ENCODE measurements at regions not wholly inside any gene's neighbourhood (a gene's known extent, or its start where the extent isn't known, plus 50 kb on each side); places are given as distances from the start of the nearest gene placed in this dataset.

- Histone ChIP-seq H3K27me3 (ENCODE audit: insufficient read depth, low read length) (no peaks in the 10 kb centered on the region), H2AK5ac (ENCODE audit: low read length) (peak overlapping the region; percentile 50), H2BK5ac (ENCODE audit: low read depth, low read length, poor library complexity) (peak overlapping the region; percentile 65), H3K4me1 (ENCODE audit: control insufficient read depth in 1 of 2, insufficient read depth in 2 of 2, low read length in 2 of 2) (peaks cover 17 to 22% of the 10 kb centered on the region in 2 experiments), H3K4ac (ENCODE audit: low read depth, low read length) (peak overlapping the region; percentile 37), H4K8ac (ENCODE audit: low read depth, low read length) (peak overlapping the region; percentile 32), H3K9me3 (ENCODE audit: insufficient read depth, low read depth, low read length) (no peaks in the 10 kb centered on the region), H3K23ac (ENCODE audit: low read length) (no peak overlapping the region), H2BK120ac (ENCODE audit: insufficient read depth, low read length, poor library complexity) (peak overlapping the region; percentile 87), H3K36me3 (ENCODE audit: control insufficient read depth in 1 of 2, insufficient read depth in 2 of 2, low read length in 2 of 2) (no peaks in the 10 kb centered on the region), H3K27ac (ENCODE audit: low read depth, low read length) (peak overlapping the region; percentile 85), H3K18ac (ENCODE audit: low read length) (peak overlapping the region; percentile 47), H3K79me2 (ENCODE audit: control insufficient read depth, insufficient read depth, low read length, poor library complexity) (no peaks in the 10 kb centered on the region), H3K9ac (ENCODE audit: low read length) (no peak overlapping the region), H3K14ac (ENCODE audit: low read length) (peak overlapping the region; percentile 65), H3K4me2 (ENCODE audit: low read length) (peak overlapping the region; percentile 31), H2AFZ (ENCODE audit: insufficient read depth, low read length, poor library complexity) (no peak overlapping the region), H3K4me3 (ENCODE audit: low read depth, low read length) (no peak overlapping the region), H4K12ac (ENCODE audit: low read depth, low read length) (no peak overlapping the region), H3K79me1 (ENCODE audit: low read length) (peaks cover 16% of the 10 kb centered on the region), H2BK12ac (ENCODE audit: low read length) (peak overlapping the region; percentile 84), H4K91ac (ENCODE audit: low read depth, low read length) (peak overlapping the region; percentile 90)
- no CpG with 5 or more reads among the region's 2 CpGs for WGBS (ENCODE audit: extremely low coverage, insufficient coverage, insufficient read length)
- no peak for DNase-seq
Observed at GRCh38 chr2:217621391-217621801, 381.4 kb downstream of the TNS1 start.

DNA sequence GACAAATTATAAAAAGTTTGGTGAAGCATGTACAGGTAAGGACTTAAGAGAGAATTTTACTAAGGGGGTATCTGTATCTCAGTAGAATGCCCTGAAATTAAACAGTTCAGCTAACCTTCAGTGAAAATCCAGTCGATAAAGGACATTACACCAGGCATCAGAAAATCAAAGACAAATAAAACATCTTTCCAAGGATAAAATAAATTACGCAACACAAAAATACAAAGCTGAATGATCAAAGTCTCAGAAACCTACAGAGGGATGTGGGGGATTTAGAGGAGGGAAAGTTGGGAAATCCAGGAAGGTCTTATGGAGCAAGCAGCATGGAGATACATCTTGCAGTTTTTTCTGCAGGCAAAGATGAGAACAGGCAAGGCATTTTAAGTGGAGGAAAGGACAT lies 384.1 kb downstream of the TNS1 start:
- Histone ChIP-seq H3K27ac (ENCODE audit: low read depth, low read length) (no peak overlapping the region), H2BK120ac (ENCODE audit: insufficient read depth, low read length, poor library complexity) (no peak overlapping the region), H2AK5ac (ENCODE audit: low read length) (no peak overlapping the region), H3K79me2 (ENCODE audit: control insufficient read depth, insufficient read depth, low read length, poor library complexity) (no peaks in the 10 kb centered on the region), H4K91ac (ENCODE audit: low read depth, low read length) (no peak overlapping the region), H3K9me3 (ENCODE audit: insufficient read depth, low read depth, low read length) (no peaks in the 10 kb centered on the region), H3K4ac (ENCODE audit: low read depth, low read length) (no peak overlapping the region), H3K4me1 (ENCODE audit: control insufficient read depth in 1 of 2, insufficient read depth in 2 of 2, low read length in 2 of 2) (peaks cover 17 to 22% of the 10 kb centered on the region in 2 experiments), H4K12ac (ENCODE audit: low read depth, low read length) (no peak overlapping the region), H3K36me3 (ENCODE audit: control insufficient read depth in 1 of 2, insufficient read depth in 2 of 2, low read length in 2 of 2) (no peaks in the 10 kb centered on the region), H2AFZ (ENCODE audit: insufficient read depth, low read length, poor library complexity) (no peak overlapping the region), H2BK5ac (ENCODE audit: low read depth, low read length, poor library complexity) (no peak overlapping the region), H3K18ac (ENCODE audit: low read length) (no peak overlapping the region), H3K23ac (ENCODE audit: low read length) (no peak overlapping the region), H3K4me2 (ENCODE audit: low read length) (no peak overlapping the region), H3K9ac (ENCODE audit: low read length) (no peak overlapping the region), H4K8ac (ENCODE audit: low read depth, low read length) (no peak overlapping the region), H2BK12ac (ENCODE audit: low read length) (no peak overlapping the region), H3K27me3 (ENCODE audit: insufficient read depth, low read length) (no peaks in the 10 kb centered on the region), H3K14ac (ENCODE audit: low read length) (no peak overlapping the region), H3K79me1 (ENCODE audit: low read length) (peaks cover 14% of the 10 kb centered on the region), H3K4me3 (ENCODE audit: low read depth, low read length) (no peak overlapping the region)
- WGBS (ENCODE audit: extremely low coverage, insufficient coverage, insufficient read length): no CpG with 5 or more reads among the region's 2 CpGs
- no peak for DNase-seq

DNA sequence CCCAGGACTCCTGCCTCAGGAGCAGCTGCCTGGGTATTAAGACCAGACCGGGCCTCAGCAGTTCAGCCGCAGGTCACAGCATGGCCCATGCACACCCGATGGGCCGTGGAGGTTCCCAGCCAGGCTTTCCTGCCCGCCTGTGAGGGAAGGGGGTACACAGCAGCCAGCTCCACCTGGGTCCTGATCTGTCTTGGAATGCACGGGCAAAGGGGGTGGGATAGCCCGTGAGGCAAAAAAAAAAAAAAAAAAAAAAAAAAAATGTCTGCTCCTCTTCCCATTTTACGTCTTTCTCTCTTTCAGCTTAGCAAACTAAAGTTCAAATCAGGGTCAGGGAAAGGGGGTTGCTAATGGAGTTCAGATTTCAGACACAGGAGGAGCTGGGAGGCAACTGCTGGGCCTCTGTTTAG lies 385.2 kb downstream of the TNS1 start:
- Histone ChIP-seq H3K27ac (ENCODE audit: low read depth, low read length) (no peak overlapping the region), H3K4me1 (ENCODE audit: control insufficient read depth in 1 of 2, insufficient read depth in 2 of 2, low read length in 2 of 2) (peaks cover 12 to 15% of the 10 kb centered on the region in 2 experiments), H3K4me2 (ENCODE audit: low read length) (no peak overlapping the region), H3K4ac (ENCODE audit: low read depth, low read length) (no peak overlapping the region), H3K9me3 (ENCODE audit: insufficient read depth, low read depth, low read length) (peaks cover 1% of the 10 kb centered on the region), H2BK120ac (ENCODE audit: insufficient read depth, low read length, poor library complexity) (peak overlapping the region; percentile 30), H2BK12ac (ENCODE audit: low read length) (peak overlapping the region; percentile 69), H3K79me1 (ENCODE audit: low read length) (peaks cover 9% of the 10 kb centered on the region), H4K8ac (ENCODE audit: low read depth, low read length) (no peak overlapping the region), H4K12ac (ENCODE audit: low read depth, low read length) (no peak overlapping the region), H2AFZ (ENCODE audit: insufficient read depth, low read length, poor library complexity) (no peak overlapping the region), H2AK5ac (ENCODE audit: low read length) (no peak overlapping the region), H4K91ac (ENCODE audit: low read depth, low read length) (peak overlapping the region; percentile 32), H3K27me3 (ENCODE audit: insufficient read depth, low read length) (no peaks in the 10 kb centered on the region), H3K23ac (ENCODE audit: low read length) (no peak overlapping the region), H3K9ac (ENCODE audit: low read length) (no peak overlapping the region), H3K36me3 (ENCODE audit: control insufficient read depth in 1 of 2, insufficient read depth in 2 of 2, low read length in 2 of 2) (no peaks in the 10 kb centered on the region), H2BK5ac (ENCODE audit: low read depth, low read length, poor library complexity) (no peak overlapping the region), H3K79me2 (ENCODE audit: control insufficient read depth, insufficient read depth, low read length, poor library complexity) (no peaks in the 10 kb centered on the region), H3K4me3 (ENCODE audit: low read depth, low read length) (no peak overlapping the region), H3K14ac (ENCODE audit: low read length) (peak overlapping the region; percentile 45), H3K18ac (ENCODE audit: low read length) (no peak overlapping the region)
- no peak for DNase-seq
- no CpG with 5 or more reads among the region's 8 CpGs for WGBS (ENCODE audit: extremely low coverage, insufficient coverage, insufficient read length)

DNA sequence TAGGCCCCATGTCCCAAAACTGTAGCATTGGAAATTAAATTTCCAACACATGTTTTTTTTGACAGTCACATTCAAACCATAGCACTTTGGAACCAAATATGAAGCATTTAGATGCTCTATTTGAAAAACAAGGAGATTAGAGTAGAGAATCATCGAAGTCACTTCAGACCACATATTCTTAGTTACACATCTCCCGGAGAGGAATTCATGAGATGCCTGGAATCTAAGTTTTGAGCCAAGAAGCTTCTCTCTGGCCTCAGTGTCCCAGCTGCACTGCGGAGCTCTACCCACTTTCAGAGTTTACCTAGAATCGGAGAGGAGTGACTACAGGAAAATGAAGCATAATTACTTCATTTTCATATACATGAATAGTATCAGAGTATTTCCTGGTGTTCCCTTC lies 385.9 kb downstream of the TNS1 start:
- no peak overlapping the region for H3K4me3 ChIP-seq (ENCODE audit: low read depth, low read length)
- H3K9me3 ChIP-seq (ENCODE audit: insufficient read depth, low read depth, low read length): peaks cover 1% of the 10 kb centered on the region
- no peak overlapping the region for H3K18ac ChIP-seq (ENCODE audit: low read length)
- H3K9ac ChIP-seq (ENCODE audit: low read length): no peak overlapping the region
- H3K79me2 ChIP-seq (ENCODE audit: control insufficient read depth, insufficient read depth, low read length, poor library complexity): no peaks in the 10 kb centered on the region
- peak in 1 of 2 donors; percentile 16 for DNase-seq
- no peak overlapping the region for H3K27ac ChIP-seq (ENCODE audit: low read depth, low read length)
- no peak overlapping the region for H2AFZ ChIP-seq (ENCODE audit: insufficient read depth, low read length, poor library complexity)
- H3K79me1 ChIP-seq (ENCODE audit: low read length): peaks cover 9% of the 10 kb centered on the region
- no peak overlapping the region for H4K91ac ChIP-seq (ENCODE audit: low read depth, low read length)
- no peak overlapping the region for H3K14ac ChIP-seq (ENCODE audit: low read length)
- H3K23ac ChIP-seq (ENCODE audit: low read length): no peak overlapping the region
- H3K4ac ChIP-seq (ENCODE audit: low read depth, low read length): no peak overlapping the region
- no peak overlapping the region for H2BK120ac ChIP-seq (ENCODE audit: insufficient read depth, low read length, poor library complexity)
- no peak overlapping the region for H2AK5ac ChIP-seq (ENCODE audit: low read length)
- H3K4me1 ChIP-seq (ENCODE audit: control insufficient read depth in 1 of 2, insufficient read depth in 2 of 2, low read length in 2 of 2): peaks cover 9% of the 10 kb centered on the region in 2 experiments
- no peak overlapping the region for H4K8ac ChIP-seq (ENCODE audit: low read depth, low read length)
- no peak overlapping the region for H2BK12ac ChIP-seq (ENCODE audit: low read length)
- H2BK5ac ChIP-seq (ENCODE audit: low read depth, low read length, poor library complexity): no peak overlapping the region
- H3K4me2 ChIP-seq (ENCODE audit: low read length): no peak overlapping the region
- H4K12ac ChIP-seq (ENCODE audit: low read depth, low read length): no peak overlapping the region
- no peaks in the 10 kb centered on the region for H3K36me3 ChIP-seq (ENCODE audit: control insufficient read depth in 1 of 2, insufficient read depth in 2 of 2, low read length in 2 of 2)
- no CpG with 5 or more reads among the region's 4 CpGs for WGBS (ENCODE audit: extremely low coverage, insufficient coverage, insufficient read length)
- H3K27me3 ChIP-seq (ENCODE audit: insufficient read depth, low read length): no peaks in the 10 kb centered on the region
